HG03066 (cell line): ENCODE measurements at regions not wholly inside any gene's neighbourhood (a gene's known extent, or its start where the extent isn't known, plus 50 kb on each side); places are given as distances from the start of the nearest gene placed in this dataset.

Source experiments
- ATAC-seq: cut with Tn5 transposase; IDR thresholded peaks from one replicate; pipeline ENCODE4 v1.9.1; 2021; ENCODE audit warnings: low read depth; ENCODE audit not compliant: unreplicated experiment

DNA sequence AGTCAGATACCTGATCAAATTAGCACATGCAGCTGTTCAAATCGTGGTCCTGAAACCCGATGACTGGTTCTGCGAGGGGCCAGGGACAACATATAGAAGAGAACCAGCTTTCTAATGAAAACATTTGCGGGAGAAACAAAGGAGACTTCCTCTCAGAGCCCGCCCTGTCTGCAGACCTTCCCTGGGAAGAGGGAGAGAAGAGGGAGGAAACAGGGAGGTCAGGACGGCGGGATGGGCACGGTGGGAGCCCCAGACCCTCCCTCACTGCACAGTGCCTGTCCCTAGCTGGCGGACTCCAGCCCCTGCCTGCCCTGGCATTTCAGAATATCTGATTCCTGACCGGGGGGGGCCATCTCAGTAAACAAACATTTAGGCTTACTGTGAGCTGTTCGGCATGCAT, 317.3 kb downstream of the FOXL1 start:
- no peak for ATAC-seq

DNA sequence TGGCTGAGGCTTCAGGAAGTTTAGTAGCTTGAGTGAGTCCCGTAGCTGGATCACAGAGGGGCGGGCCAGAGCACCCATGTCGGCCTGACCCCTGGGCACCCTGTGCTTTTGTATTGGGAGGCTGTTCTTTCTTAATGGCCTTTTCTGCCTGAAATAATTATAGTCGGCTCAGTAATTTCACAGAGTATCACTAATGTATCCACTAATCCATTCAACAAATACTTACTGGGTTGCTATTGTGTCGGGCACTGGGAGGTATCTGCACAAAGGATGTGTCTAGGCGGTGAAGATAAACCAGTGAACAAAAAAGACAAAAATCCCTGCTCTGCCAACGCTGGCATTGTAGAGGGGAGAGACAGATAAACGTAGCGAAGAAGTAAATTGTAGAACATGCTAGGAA, 318.6 kb downstream of the FOXL1 start:
- ATAC-seq: no peak

DNA sequence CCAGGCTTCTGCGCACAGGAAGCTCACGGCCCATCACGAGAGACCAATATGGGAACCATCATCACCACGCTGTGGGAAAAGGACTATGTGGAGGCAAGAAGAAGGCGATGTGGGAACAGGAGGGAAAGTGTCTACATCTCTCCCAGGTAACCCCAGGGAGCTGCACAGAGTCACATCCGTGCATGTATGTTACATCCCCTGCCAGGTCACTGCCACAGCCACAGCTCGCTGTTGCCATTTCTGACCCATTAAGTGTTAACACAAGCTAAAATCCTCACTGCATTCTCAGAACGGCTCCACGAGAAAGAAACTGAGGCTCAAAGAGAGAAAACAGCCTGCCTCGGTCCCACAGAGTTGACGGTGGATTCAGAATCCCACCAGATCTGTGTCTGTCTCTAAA, 319.1 kb downstream of the FOXL1 start:
- no peak for ATAC-seq

DNA sequence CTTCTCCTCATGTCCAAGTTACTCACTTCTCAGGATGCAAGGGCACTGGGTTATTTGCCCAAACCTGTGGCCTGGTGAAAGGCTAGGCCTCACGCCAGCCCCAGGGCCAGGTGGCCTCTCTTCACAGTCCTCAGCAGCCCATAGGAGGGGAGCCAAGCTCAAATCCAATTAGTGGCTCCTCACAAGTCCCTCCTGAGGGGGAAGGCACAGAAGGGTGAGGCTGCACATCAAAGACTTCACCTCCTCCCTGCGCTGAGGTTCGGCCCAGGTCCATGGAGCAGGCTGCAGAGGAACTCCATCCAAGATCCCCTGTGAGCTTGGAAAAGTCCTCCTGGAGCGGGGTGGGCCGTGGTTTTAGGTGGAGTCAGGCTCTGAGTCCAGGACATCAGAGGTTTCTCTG, 320.0 kb downstream of the FOXL1 start:
- no peak for ATAC-seq

DNA sequence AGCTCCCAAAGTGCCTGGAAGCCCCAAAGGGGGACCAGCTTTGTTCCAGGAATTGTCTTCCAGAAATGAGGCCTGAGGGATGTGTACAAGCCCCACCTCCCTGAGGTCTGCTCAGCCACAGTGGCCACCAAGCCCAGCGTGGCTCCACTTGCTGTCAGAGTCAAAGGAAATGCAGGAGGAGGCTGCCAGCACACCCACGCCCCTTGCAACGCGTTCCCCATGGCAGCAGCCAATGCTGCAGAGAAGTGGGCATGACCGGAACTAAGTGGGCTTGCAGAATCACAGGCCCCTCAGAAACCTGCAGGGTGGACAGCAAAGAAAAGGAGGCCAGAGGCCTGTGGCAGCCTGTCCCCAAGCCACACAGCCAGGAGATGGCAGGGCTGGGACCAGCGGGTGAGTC, 320.8 kb downstream of the FOXL1 start:
- no peak for ATAC-seq

DNA sequence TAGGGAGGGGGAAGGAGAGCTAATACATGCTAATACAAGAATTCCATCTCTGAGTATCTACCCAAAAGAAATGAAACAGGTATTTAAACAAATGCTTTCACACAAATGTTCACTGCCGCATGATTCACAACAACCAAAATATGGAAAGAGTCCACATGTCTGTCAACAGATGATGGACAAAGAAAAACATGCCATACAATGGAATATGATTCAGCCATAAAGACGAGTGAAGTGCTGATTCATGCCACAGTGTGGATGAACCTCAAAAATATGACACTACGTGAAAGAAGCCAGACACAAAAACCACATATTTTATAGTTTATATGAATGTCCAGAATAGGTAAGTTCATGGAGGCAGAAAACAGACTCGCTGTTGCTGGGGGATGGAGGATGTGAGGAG, 321.4 kb downstream of the FOXL1 start:
- no peak for ATAC-seq

DNA sequence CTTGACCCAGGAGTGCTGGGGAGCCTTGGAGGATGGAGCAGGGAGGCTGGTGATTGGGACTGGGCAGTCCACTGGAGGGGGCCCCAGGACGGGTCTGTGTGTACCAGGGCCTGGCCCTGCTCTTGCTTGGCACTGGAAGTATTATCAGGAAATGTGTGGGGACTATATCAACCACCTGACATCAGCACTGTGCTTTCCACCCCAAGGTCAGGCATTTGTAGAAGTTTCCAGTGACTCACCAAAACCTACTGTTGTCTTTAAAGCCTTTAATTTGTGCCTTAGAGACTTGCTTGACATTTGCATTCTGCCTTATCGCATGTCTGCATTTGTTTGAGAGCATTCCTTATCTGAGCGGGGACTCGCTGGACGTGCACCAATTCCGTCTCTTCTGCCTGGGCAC, 323.1 kb downstream of the FOXL1 start:
- ATAC-seq: no peak

DNA sequence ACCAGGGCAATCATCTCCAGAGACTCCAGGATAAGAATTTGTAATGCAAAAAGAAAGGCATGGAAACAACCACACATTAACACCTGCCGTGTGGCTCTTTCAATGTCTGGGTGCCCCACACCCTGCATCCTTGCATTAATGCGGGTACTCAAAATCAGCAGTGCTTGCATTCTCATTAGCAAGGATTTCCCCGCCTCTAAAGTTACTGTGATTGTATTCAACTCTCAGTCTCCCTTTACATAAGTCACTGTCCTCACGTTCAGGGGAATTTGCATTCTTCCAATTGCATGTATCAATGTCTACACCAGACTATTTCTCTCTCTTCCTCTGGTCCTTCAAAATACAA, 324.3 kb downstream of the FOXL1 start:
- ATAC-seq: no peak

DNA sequence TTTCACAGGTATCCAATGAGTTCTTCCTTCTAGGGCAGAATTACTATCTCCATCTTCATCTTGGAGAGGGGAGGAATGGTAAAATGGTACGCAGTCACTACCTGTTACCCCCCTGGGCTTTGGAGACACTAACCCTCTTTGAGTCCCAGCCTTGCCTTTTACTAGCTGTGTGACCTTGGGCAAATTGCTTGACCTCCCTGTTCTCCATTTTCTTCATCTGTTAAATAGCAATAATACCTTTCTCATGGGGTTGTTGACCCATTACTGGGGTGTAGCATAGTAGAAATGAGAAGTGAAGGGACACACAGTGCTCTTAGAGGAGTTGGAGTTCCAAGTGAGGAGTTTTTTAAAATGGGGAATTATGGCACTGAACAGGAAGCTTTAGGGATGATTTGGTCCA, 324.7 kb downstream of the FOXL1 start:
- no peak for ATAC-seq

DNA sequence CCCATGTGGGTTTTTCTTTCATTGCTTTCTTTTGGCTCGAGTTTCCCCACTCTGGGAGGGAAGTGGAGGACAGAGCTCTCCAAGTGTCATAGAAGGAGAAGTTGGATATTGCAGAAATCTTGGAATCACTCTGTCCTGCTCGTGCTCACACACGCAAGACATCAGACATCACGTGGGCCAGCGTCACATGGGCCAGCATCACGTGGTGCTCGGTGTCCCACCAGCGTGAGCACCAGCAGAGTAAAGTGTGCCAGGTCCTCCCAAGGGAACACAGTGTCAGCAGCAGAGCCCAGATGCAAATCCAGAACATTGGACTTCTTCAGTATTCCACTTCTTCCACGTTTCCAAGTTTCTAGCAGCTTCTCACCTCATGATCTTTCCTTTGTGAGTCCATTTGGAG, 327.0 kb downstream of the FOXL1 start:
- no peak for ATAC-seq

DNA sequence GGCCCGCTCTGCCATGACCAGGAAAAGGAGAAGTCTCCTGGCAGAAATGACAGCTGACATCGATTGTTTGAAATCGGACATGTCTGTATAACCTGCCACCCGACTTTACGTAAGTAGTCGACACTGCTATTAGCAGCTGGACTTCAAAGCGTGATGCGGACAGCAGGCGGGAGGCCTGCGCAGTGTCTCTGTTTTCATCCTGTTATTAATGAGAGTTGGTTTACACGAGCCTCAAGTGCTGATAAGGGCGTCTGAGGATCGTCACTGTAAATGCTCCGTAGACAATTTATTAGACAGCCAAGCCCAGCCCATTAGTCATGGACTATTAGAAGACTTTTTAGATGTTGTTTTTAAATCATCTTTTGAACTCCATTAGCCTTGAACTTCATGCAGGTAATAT, 328.3 kb downstream of the FOXL1 start:
- ATAC-seq: no peak

DNA sequence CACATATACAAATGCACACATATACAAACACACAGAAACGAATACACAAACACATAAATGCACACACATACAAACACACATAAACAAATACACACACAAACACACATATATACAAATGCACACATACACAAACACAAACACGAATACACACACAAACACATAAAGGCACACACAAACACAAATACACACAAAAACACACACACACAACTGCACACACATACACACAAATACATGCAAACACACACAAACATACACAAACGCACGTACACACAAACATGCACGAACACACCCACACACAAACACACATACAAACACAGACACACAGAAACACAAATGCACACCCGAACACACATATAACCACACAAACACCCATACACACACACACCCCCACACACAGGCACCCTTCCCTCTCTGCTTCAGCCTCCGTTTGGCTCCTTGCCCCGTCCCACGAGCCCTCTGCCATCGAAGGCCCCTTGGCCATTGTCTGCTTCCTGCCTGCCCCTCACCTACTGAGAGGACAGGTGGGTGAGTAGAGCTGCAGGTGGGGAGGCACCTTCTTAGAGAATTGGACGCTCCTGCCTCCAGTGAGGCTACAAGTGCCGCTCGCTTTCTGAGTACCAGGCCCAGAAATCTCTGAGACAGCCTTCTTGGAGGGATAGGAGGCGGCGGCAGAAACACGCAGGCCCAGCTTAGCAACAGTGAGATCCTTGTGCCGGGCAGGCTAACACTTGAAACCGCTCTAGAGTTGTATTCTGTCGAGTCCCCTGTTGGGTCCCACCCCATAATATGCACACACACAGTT, 331.2 kb downstream of the FOXL1 start:
- no peak for ATAC-seq

DNA sequence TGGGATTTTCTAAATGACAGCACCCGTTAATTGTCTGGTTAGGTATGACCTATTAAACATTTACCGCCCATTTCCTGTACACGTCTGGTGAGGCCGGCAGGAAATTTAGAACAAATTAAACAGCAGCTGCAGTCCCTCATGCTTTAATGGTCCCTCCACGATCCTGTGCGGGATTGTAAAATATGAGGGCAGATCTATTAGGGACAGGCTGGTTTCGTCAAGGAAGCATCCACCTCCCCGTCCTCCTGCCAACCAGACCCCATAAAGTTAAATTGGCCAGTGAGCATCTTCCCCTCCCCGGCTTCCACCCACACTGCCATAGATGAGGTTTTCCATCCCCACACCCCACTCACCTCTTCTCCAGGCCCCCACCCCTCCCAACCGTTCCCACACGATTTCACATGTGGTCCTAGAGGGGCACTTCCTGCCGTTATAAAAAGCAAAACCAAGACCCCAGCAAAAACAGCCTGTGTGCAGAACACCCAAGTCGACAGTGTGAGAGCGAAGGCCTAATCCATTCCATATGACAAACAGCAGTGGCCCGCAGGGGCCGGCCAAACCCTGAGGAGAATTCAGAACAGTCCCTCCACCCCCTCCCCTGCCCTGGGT, 331.9 kb downstream of the FOXL1 start:
- ATAC-seq: no peak

DNA sequence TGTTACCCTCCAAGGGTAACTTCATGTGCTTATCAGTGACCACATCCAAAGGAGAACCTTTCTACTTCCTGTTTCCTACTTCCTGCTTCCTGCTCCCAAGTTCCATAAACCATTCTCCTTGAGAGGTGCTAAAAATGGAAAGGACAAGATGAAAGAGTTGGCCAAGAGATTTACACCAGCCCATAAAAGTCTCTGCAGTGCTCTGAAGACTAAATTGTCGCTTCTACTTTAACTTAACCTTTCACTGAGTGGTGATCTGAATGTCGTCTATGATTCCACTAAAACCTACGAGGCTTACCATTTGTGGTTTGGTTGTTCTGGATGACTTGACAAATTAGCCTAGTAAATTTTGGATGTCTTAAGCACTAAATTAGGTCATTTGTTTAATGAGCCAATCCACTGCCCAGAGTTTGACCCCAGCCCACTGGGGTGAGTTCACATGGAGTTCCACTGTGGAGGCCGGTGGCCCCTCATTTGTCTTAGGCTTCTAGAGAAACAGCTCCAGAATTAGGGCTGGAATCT, 333.1 kb downstream of the FOXL1 start:
- no peak for ATAC-seq

DNA sequence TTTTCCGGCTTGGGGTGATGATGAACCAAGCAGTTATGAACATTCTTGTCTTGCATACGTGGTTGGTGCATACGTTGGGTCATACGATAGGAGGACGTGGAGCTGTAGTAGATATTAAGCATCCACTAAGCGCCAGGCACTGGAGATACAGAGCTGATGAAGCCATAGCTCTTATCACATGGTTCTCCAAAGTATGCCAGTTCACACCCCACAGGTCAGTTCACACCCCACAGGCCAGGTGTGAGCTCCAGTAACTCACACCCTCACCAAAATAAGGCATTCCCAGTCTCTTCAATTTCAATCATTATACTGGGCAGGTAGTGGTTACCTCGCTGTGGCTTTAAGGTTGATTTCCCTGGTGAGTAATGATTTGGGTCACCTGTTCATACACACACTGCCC, 335.5 kb downstream of the FOXL1 start:
- no peak for ATAC-seq

DNA sequence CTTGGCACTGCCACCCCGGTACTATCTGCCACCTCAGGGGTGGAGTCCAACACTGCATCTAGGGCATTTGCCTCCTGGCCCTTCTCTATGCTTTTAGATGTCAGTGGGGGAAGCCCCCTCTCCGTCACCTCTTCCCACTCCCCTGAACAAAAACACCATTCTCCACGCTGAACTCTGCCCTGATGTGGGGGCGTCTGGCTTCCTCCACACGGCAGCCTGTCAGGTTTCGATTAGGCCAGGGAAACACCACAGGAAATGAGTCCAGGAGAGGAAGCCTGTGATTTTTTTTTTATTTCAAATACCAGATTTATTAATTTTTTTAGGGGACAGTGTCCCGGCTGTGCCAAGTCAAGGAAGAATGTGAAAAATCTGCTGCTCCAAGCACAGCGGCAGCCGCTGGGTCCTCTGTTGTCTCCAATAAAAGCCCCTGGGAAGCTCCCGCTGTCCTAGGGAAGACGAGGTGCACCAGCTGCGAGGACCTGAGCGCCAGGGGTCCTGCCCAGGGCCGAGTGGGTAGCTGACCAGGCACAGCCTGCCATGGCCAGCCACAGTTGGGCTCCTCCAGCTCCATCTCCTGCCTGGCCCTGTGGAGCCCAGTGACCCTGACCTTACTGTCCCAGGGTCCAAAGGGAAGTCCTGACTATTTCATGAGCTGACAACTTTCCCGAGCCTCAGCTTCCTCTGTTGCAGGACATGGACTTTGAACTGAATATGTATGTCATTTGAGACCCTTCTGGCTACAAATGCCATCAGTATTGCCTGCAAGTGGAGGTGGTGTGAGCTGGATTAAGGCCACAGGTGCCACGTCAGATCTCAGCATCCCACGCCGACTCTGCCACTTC, 336.7 kb downstream of the FOXL1 start:
- ATAC-seq: no peak

DNA sequence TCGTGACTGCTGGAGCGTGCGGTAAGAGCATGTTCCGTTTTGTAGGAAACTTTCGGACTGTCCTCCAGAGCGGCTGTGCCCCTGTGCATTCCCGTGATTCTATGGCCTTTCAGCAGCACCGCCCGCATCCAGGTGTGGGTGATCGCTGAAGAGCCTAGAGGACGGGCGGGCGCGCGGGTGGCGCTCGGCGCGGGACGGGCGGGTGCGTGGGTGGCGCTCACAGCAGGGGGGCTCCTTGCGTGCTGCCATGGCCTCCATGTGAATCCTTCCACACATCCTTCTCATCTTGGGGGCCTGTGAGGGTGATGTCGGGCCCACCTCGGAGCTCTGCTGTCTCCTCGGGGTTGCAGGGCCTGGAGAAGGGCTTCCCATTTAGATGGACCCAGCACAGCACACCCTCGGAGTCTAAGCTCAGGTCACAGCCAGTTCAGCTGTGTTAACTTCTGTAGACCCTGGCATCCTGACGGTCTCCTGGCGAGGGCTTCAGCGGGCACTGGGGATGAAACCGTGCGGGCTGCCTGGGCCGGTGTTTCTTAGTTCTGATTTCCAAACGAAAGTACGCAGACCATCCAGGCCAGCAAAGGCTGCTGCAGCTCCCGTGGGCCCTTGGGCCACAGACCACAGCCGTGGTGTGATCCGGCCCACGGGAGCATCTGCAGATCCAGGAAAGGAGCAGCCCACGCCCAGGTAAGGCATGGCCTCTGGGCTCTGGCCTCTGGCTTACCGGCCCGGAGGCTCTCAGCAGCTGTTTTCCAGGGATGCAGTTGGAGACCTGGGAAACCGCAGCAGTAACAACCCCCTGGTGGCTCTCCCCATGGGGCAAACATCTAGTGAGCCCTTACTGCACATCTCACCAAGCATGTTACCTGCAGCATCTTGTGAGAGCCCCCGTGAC, 339.4 kb downstream of the FOXL1 start:
- ATAC-seq: no peak

DNA sequence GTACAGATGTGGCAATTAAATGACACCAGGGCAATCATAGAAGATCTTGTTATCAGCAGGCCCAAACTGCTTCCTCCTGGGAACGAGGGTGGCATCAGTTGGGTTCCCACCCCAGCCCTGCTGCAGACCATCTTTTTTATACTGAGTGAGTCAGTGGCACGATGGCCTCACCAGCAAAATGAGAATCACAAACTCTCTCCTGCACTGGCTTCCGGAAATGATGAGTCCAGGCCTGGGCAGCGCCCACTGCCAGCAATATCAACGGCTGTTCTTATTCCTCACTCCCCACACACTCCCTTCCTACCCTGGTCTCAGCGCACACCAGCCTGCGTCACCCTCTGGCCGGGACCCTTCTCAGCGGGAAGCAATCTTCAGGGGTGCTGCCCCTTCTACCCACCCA, 340.3 kb downstream of the FOXL1 start:
- ATAC-seq: no peak

DNA sequence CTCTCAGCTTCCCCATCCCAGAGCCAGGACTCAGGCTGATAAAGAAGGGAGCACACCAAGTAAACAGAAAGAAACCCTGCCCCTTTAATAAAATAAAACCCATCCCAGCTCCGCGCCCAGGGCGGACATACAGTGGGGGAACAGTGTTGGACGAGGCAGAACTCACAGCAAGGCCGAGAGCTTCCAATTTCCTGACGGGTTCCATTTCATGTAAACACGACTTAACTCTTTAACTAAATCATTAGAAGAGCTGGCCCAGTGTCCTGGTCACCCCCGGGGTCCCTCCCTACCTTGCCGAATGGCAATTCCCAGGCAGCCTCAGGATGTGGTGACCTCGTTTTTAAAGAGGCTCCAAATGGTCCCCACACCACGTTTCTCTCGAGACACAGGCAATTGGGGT, 340.7 kb downstream of the FOXL1 start:
- no peak for ATAC-seq

DNA sequence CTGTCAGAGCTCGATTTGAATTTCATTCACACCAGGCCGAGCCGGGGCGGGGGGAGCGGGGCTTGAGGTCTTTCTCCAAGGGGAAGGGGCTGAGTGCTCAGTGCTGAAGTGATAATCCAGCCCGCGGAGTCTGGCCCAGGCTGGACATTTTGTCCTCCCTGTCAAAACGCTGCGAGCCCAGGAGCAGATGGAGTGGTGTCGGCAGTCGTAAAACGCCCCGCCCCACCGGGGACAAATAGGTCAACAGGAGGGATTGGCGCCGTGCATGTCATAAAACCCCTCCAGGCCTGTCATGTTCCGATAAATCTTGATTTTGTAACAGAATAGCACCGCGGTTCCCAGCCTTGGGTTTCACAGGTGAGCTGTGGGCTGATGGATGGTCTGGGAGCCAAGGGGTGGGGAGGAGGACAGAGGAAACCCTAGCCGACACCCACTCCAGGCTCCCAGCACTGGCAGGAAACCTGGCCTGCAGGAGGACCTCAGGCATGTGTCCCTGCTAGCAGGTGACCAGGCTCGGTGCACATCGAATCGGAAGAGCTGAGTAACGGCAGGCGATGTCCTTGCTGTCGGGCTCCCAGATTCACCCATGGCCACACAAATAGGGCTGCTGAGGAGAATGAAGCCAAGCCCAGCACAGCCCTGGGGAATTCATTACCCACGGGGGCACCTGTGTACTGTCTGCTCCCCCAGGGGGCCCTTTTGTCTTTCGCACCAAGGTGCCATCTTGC, 341.4 kb downstream of the FOXL1 start:
- no peak for ATAC-seq
